ENCODE measurements at regions not wholly inside any gene's neighbourhood (a gene's known extent, or its start where the extent isn't known, plus 50 kb on each side); places are given as distances from the start of the nearest gene placed in this dataset.
A peak's percentile ranks its signal among the peaks of the same experiment; 100 is the strongest.

DNA sequence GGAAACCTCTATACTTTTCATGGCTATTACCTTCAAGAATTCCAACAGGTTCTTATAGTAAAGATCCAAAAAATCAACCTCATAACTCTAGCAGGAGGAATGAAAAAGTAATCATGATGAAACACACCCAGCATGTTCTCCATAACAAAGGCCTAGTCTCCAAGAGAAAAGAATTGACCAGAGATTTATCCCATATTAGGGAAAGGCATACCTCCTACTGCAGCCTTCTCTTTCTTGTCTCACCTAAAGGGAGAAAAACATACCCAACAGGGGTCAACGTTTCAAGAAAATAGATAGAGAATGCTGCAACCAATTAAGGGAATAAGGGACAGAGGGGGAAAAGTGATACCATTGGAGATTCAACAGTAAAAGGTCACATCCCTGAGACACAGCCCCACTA is 262.5 kb downstream of the FRK start (continued):
- no peak for TF ChIP-seq OVOL2 (CRISPR knock-in tag; IDR thresholded peaks at IDR 0.05; ENCODE audit: borderline replicate concordance)
- TF ChIP-seq, protein P1, sequence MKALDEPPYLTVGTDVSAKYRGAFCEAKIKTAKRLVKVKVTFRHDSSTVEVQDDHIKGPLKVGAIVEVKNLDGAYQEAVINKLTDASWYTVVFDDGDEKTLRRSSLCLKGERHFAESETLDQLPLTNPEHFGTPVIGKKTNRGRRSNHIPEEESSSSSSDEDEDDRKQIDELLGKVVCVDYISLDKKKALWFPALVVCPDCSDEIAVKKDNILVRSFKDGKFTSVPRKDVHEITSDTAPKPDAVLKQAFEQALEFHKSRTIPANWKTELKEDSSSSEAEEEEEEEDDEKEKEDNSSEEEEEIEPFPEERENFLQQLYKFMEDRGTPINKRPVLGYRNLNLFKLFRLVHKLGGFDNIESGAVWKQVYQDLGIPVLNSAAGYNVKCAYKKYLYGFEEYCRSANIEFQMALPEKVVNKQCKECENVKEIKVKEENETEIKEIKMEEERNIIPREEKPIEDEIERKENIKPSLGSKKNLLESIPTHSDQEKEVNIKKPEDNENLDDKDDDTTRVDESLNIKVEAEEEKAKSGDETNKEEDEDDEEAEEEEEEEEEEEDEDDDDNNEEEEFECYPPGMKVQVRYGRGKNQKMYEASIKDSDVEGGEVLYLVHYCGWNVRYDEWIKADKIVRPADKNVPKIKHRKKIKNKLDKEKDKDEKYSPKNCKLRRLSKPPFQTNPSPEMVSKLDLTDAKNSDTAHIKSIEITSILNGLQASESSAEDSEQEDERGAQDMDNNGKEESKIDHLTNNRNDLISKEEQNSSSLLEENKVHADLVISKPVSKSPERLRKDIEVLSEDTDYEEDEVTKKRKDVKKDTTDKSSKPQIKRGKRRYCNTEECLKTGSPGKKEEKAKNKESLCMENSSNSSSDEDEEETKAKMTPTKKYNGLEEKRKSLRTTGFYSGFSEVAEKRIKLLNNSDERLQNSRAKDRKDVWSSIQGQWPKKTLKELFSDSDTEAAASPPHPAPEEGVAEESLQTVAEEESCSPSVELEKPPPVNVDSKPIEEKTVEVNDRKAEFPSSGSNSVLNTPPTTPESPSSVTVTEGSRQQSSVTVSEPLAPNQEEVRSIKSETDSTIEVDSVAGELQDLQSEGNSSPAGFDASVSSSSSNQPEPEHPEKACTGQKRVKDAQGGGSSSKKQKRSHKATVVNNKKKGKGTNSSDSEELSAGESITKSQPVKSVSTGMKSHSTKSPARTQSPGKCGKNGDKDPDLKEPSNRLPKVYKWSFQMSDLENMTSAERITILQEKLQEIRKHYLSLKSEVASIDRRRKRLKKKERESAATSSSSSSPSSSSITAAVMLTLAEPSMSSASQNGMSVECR (CRISPR knock-in tag; IDR thresholded peaks at IDR 0.05; ENCODE audit: borderline replicate concordance): no peak
- TF ChIP-seq JUN (CRISPR knock-in tag; IDR thresholded peaks at IDR 0.05): no peak
- no peak for TF ChIP-seq E2F4 (CRISPR knock-in tag; IDR thresholded peaks at IDR 0.05; ENCODE audit: borderline replicate concordance, low read depth)
- TF ChIP-seq ELF4 (CRISPR knock-in tag; IDR thresholded peaks at IDR 0.05; ENCODE audit: low read depth): no peak
- TF ChIP-seq RORB (CRISPR knock-in tag; IDR thresholded peaks at IDR 0.05): no peak

DNA sequence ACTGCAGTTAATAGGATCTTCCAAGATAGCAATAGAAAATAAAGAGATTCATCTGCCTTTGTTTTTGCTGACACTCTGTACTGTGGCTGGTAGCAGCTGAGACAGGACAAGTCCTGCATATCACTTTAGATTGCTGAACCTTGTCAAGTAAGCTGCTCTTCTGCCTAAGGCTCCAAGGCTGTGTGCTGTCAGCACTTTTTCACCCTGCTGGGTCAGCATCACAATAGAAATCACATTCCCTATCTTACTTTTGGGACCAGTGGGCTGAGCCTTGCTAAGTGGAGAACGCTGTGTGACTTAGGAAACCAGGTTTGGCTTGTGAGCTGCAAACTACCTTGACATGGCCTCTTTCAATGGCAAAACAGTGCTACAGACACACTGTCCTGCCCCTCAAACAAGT is 263.9 kb downstream of the FRK start:
- Mint-ChIP-seq H3K4me3 (no peak overlapping the region), H3K9me3 (no peaks in the 10 kb centered on the region), H3K27me3 (ENCODE audit: low read depth) (no peaks in the 10 kb centered on the region), H3K27ac (no peak overlapping the region), H3K36me3 (no peaks in the 10 kb centered on the region), H3K4me1 (peaks cover 32% of the 10 kb centered on the region)
- TF ChIP-seq, protein P2, sequence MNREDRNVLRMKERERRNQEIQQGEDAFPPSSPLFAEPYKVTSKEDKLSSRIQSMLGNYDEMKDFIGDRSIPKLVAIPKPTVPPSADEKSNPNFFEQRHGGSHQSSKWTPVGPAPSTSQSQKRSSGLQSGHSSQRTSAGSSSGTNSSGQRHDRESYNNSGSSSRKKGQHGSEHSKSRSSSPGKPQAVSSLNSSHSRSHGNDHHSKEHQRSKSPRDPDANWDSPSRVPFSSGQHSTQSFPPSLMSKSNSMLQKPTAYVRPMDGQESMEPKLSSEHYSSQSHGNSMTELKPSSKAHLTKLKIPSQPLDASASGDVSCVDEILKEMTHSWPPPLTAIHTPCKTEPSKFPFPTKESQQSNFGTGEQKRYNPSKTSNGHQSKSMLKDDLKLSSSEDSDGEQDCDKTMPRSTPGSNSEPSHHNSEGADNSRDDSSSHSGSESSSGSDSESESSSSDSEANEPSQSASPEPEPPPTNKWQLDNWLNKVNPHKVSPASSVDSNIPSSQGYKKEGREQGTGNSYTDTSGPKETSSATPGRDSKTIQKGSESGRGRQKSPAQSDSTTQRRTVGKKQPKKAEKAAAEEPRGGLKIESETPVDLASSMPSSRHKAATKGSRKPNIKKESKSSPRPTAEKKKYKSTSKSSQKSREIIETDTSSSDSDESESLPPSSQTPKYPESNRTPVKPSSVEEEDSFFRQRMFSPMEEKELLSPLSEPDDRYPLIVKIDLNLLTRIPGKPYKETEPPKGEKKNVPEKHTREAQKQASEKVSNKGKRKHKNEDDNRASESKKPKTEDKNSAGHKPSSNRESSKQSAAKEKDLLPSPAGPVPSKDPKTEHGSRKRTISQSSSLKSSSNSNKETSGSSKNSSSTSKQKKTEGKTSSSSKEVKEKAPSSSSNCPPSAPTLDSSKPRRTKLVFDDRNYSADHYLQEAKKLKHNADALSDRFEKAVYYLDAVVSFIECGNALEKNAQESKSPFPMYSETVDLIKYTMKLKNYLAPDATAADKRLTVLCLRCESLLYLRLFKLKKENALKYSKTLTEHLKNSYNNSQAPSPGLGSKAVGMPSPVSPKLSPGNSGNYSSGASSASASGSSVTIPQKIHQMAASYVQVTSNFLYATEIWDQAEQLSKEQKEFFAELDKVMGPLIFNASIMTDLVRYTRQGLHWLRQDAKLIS (CRISPR knock-in tag; IDR thresholded peaks at IDR 0.05; ENCODE audit: borderline replicate concordance): no peak
- no peak for TF ChIP-seq ATF1 (CRISPR knock-in tag; IDR thresholded peaks at IDR 0.05)
- TF ChIP-seq, protein P3, sequence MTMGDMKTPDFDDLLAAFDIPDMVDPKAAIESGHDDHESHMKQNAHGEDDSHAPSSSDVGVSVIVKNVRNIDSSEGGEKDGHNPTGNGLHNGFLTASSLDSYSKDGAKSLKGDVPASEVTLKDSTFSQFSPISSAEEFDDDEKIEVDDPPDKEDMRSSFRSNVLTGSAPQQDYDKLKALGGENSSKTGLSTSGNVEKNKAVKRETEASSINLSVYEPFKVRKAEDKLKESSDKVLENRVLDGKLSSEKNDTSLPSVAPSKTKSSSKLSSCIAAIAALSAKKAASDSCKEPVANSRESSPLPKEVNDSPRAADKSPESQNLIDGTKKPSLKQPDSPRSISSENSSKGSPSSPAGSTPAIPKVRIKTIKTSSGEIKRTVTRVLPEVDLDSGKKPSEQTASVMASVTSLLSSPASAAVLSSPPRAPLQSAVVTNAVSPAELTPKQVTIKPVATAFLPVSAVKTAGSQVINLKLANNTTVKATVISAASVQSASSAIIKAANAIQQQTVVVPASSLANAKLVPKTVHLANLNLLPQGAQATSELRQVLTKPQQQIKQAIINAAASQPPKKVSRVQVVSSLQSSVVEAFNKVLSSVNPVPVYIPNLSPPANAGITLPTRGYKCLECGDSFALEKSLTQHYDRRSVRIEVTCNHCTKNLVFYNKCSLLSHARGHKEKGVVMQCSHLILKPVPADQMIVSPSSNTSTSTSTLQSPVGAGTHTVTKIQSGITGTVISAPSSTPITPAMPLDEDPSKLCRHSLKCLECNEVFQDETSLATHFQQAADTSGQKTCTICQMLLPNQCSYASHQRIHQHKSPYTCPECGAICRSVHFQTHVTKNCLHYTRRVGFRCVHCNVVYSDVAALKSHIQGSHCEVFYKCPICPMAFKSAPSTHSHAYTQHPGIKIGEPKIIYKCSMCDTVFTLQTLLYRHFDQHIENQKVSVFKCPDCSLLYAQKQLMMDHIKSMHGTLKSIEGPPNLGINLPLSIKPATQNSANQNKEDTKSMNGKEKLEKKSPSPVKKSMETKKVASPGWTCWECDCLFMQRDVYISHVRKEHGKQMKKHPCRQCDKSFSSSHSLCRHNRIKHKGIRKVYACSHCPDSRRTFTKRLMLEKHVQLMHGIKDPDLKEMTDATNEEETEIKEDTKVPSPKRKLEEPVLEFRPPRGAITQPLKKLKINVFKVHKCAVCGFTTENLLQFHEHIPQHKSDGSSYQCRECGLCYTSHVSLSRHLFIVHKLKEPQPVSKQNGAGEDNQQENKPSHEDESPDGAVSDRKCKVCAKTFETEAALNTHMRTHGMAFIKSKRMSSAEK (CRISPR knock-in tag; IDR thresholded peaks at IDR 0.05; ENCODE audit: borderline replicate concordance): no peak
- ATAC-seq (peak; percentile 92), DNase-seq (ENCODE audit: low spot score) (peak; percentile 14)
- ChIA-PET POLR2A (interaction anchor here (0.6 kb wide), 1 partner anchor 232 kb away, joined by 3 read pairs; no protein-coding TSS in a partner anchor), CTCF (interaction anchor here (1.8 kb wide), 1 partner anchor 42 kb away, joined by 5 read pairs; no protein-coding TSS in a partner anchor)

DNA sequence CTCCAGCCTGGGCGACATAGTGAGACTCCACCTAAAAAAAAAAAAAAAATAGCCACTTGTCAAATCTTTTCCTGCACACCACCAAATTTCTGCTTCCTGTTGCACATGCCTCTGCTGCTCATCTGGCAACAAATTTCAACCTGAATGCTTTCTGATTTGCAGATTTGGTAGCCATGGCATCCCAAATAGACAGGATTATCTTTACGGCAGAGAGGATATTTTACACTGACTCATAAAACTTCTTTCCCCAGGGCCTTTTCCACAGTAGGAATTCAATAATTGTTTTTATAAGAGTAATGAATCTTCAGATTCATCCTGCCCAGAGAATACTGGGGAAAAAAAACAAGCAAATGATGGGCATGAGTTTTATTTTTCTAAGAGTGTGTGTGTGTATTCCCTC is 264.6 kb downstream of the FRK start:
- ChIA-PET POLR2A (no interaction called here), CTCF (no interaction called here)
- no peak for ATAC-seq
- no peak for TF ChIP-seq RELA (CRISPR knock-in tag; IDR thresholded peaks at IDR 0.05; ENCODE audit: borderline replicate concordance)
- TF ChIP-seq CREM (CRISPR knock-in tag; IDR thresholded peaks at IDR 0.05): no peak
- no peak for TF ChIP-seq SMAD4 (CRISPR knock-in tag; IDR thresholded peaks at IDR 0.05)
- TF ChIP-seq, protein P1 (CRISPR knock-in tag; IDR thresholded peaks at IDR 0.05; ENCODE audit: borderline replicate concordance): no peak
- TF ChIP-seq NFYB (CRISPR knock-in tag; conservative IDR thresholded peaks at IDR 0.05; ENCODE audit: low read depth): no peak
- TF ChIP-seq MXD4 (CRISPR knock-in tag; IDR thresholded peaks at IDR 0.05; ENCODE audit: borderline replicate concordance): no peak

More for the DNA sequence above, 264.6 kb downstream of the FRK start:
- no peak for DNase-seq (ENCODE audit: low spot score)
- H3K4me1 Mint-ChIP-seq: peaks cover 32% of the 10 kb centered on the region
- no peaks in the 10 kb centered on the region for H3K27me3 Mint-ChIP-seq (ENCODE audit: low read depth)
- H3K4me3 Mint-ChIP-seq: no peak overlapping the region
- no peaks in the 10 kb centered on the region for H3K9me3 Mint-ChIP-seq
- H3K27ac Mint-ChIP-seq: no peak overlapping the region
- no peaks in the 10 kb centered on the region for H3K36me3 Mint-ChIP-seq
